ENCODE measurements at regions not wholly inside any gene's neighbourhood (a gene's known extent, or its start where the extent isn't known, plus 50 kb on each side); places are given as distances from the start of the nearest gene placed in this dataset.

- no peak for ATAC-seq
Measured at GRCh38 chr17:27240802-27241155, 53.1 kb upstream of the WSB1 start.

GRCh38 chr17:27241346-27241946 is 52.5 kb upstream of the WSB1 start:
- H3K4me3 Mint-ChIP-seq = no peak overlapping the region
- ChIA-PET CTCF (interaction anchor here (0.7 to 2.9 kb wide), 7 partner anchors 50 to 413 kb away, joined by 3 to 19 read pairs (median 4); partner anchors contain the start of gene WSB1), POLR2A (interaction anchor here (0.9 to 2.3 kb wide), 2 partner anchors 8 to 53 kb away, joined by 8 to 9 read pairs; no protein-coding TSS in a partner anchor)
- H3K4me1 Mint-ChIP-seq (ENCODE audit: low read depth) = peaks cover 26% of the 10 kb centered on the region
- no peaks in the 10 kb centered on the region for H3K36me3 Mint-ChIP-seq (ENCODE audit: low read depth)
- no peak for ATAC-seq
- no peak for DNase-seq
- no peak overlapping the region for H3K27ac Mint-ChIP-seq
- H3K27me3 Mint-ChIP-seq (ENCODE audit: low read depth) = peaks cover 6% of the 10 kb centered on the region
- H3K9me3 Mint-ChIP-seq (ENCODE audit: insufficient read depth) = no peaks in the 10 kb centered on the region

More at GRCh38 chr17:27240802-27241155, 53.1 kb upstream of the WSB1 start:
- POLR2A ChIA-PET = interaction anchor here (0.9 to 2.3 kb wide), 2 partner anchors 9 to 54 kb away, joined by 8 to 9 read pairs; no protein-coding TSS in a partner anchor
- CTCF ChIA-PET = interaction anchor here (0.9 to 2.9 kb wide), 5 partner anchors 90 to 359 kb away, joined by 3 to 19 read pairs (median 4); no protein-coding TSS in a partner anchor
- Mint-ChIP-seq H3K4me3 (no peak overlapping the region), H3K27ac (no peak overlapping the region), H3K36me3 (ENCODE audit: low read depth) (no peaks in the 10 kb centered on the region), H3K27me3 (ENCODE audit: low read depth) (peaks cover 6% of the 10 kb centered on the region), H3K4me1 (ENCODE audit: low read depth) (peaks cover 26% of the 10 kb centered on the region), H3K9me3 (ENCODE audit: insufficient read depth) (no peaks in the 10 kb centered on the region)
- DNase-seq = no peak

DNA sequence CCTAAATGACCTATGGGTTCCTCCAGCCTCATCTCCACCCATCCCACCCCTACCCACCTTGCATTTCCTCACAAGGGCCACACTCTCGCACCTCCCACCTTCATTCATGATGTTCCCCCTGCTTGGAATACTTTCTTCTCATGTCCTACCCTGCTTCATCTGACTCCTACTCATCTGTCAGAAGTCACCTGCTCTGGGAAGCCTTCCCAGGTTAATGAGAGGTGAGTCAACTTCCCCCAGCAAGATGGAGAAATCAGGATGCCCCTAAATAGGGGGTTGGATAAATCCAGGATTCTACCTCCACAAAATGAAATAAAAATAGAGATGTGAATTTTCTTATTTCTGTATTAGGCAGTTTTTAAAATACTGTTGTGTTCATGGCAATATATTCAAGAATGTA is 51.0 kb upstream of the WSB1 start:
- DNase-seq (no peak), ATAC-seq (no peak)
- Mint-ChIP-seq H3K4me3 (no peak overlapping the region), H3K4me1 (ENCODE audit: low read depth) (peaks cover 26% of the 10 kb centered on the region), H3K9me3 (ENCODE audit: insufficient read depth) (no peaks in the 10 kb centered on the region), H3K36me3 (ENCODE audit: low read depth) (no peaks in the 10 kb centered on the region), H3K27me3 (ENCODE audit: low read depth) (peaks cover 8% of the 10 kb centered on the region), H3K27ac (no peak overlapping the region)
- ChIA-PET POLR2A (no interaction called here), CTCF (interaction anchor here (1.0 to 2.9 kb wide), 2 partner anchors 90 to 409 kb away, joined by 5 to 19 read pairs; no protein-coding TSS in a partner anchor)

- H3K4me3 Mint-ChIP-seq = no peak overlapping the region
- no peak overlapping the region for H3K27ac Mint-ChIP-seq
- H3K9me3 Mint-ChIP-seq (ENCODE audit: insufficient read depth) = no peaks in the 10 kb centered on the region
- peaks cover 9% of the 10 kb centered on the region for H3K27me3 Mint-ChIP-seq (ENCODE audit: low read depth)
- H3K36me3 Mint-ChIP-seq (ENCODE audit: low read depth) = no peaks in the 10 kb centered on the region
- ChIA-PET CTCF (interaction anchor here (3.4 to 4.5 kb wide), 3 partner anchors 8 to 356 kb away, joined by 17 to 25 read pairs (median 21); no protein-coding TSS in a partner anchor), POLR2A (no interaction called here)
- no peak for DNase-seq
- H3K4me1 Mint-ChIP-seq (ENCODE audit: low read depth) = peaks cover 19% of the 10 kb centered on the region
- no peak for ATAC-seq
Measured at GRCh38 chr17:27244011-27244410, 49.9 kb upstream of the WSB1 start.
